ENCODE measurements at regions not wholly inside any gene's neighbourhood (a gene's known extent, or its start where the extent isn't known, plus 50 kb on each side); places are given as distances from the start of the nearest gene placed in this dataset.

DNA sequence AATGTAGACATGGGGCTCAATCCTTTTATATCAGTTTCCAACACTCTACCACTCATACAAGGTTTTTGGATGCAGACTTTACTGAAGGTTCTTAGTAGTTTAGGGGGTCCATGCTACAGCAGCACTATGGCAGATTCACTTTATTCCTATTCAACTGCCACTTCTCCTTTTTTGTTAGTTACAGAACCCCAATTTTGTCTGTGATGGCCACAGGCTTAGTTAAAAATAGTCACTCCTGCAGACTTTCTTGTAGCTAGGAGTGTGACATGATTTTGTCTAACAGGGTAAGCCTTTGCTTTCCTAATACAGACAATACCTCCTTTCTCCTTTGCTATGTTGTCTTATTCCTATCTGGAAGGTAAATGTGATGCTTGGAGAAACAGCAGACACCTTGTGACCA, 90.0 kb upstream of the SLC24A3 start:
- TF ChIP-seq CTCF (IDR thresholded peaks at IDR 0.05; ENCODE audit: poor library complexity, severe bottlenecking) (no peak), EP300 (conservative IDR thresholded peaks at IDR 0.05; ENCODE audit: poor library complexity, severe bottlenecking) (no peak), POLR2AphosphoS5 (IDR thresholded peaks at IDR 0.05) (no peak), TAF1 (IDR thresholded peaks at IDR 0.05; ENCODE audit: low read depth) (no peak), EZH2 (IDR thresholded peaks at IDR 0.05; ENCODE audit: borderline replicate concordance, insufficient read depth, low read length, poor library complexity, severe bottlenecking) (no peak), MXI1 (conservative IDR thresholded peaks at IDR 0.05; ENCODE audit: poor library complexity, severe bottlenecking) (no peak)

Data from neural cell (in vitro differentiated cells).